ENCODE measurements at regions not wholly inside any gene's neighbourhood (a gene's known extent, or its start where the extent isn't known, plus 50 kb on each side); places are given as distances from the start of the nearest gene placed in this dataset.

DNA sequence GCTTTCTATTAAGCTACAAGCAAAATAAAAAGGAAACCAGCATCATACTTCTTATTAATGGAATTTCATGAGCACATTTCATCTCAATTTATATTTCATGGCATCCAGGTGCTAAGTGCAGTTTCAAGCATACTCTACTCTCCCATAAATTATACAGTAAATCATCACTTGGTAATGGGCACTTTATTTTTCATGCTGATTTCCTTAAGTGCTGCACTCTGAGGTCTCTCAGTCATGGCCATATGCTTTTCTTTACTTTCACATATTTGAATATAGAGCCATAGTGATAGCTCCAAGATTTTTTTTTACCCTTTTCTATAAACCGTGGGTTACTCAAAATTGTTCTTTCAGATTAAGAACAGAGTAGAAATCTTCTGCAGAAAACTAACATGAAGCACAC, 1505.7 kb upstream of the CADM2 start:
- TF ChIP-seq EP300 (IDR thresholded peaks at IDR 0.05) (no peak), POLR2A (IDR thresholded peaks at IDR 0.05) (no peak), POLR2AphosphoS5 (IDR thresholded peaks at IDR 0.05) (no peak)
- TF ChIP-seq, protein P1, sequence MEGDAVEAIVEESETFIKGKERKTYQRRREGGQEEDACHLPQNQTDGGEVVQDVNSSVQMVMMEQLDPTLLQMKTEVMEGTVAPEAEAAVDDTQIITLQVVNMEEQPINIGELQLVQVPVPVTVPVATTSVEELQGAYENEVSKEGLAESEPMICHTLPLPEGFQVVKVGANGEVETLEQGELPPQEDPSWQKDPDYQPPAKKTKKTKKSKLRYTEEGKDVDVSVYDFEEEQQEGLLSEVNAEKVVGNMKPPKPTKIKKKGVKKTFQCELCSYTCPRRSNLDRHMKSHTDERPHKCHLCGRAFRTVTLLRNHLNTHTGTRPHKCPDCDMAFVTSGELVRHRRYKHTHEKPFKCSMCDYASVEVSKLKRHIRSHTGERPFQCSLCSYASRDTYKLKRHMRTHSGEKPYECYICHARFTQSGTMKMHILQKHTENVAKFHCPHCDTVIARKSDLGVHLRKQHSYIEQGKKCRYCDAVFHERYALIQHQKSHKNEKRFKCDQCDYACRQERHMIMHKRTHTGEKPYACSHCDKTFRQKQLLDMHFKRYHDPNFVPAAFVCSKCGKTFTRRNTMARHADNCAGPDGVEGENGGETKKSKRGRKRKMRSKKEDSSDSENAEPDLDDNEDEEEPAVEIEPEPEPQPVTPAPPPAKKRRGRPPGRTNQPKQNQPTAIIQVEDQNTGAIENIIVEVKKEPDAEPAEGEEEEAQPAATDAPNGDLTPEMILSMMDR (IDR thresholded peaks at IDR 0.05), result no peak
- H3K4me1 ChIP-seq, result no peaks in the 10 kb centered on the region
- 28 to 29% methylated on average over 1 of the region's 1 CpG for WGBS, 2 donors (ENCODE audit: low coverage in 1 of 2)
- H3K4me3 ChIP-seq, result no peak overlapping the region
- H3K36me3 ChIP-seq, result no peaks in the 10 kb centered on the region
- H3K27ac ChIP-seq, result no peak overlapping the region
- H3K27me3 ChIP-seq, result no peaks in the 10 kb centered on the region
- H3K9me3 ChIP-seq, result no peaks in the 10 kb centered on the region
- ATAC-seq, result no peak

DNA sequence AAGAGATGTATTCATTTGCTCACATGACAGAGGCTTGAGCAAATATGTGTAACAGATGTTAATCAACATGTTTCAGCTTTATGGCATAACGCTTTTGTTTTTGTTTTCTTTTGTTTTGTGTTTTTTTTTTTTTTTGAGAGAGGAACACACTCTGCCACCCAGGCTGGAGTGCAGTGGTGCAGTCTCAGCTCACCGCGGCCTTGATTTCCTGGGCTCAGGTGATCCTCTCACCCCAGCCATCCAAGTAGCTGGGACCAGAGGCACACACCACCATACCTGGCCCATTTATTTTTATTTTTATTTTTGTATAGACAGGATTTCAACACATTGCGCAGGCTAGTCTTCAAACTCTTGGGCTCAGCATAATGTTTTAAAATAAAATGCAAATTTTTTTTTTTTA, 1504.4 kb upstream of the CADM2 start:
- no peak for ATAC-seq

DNA sequence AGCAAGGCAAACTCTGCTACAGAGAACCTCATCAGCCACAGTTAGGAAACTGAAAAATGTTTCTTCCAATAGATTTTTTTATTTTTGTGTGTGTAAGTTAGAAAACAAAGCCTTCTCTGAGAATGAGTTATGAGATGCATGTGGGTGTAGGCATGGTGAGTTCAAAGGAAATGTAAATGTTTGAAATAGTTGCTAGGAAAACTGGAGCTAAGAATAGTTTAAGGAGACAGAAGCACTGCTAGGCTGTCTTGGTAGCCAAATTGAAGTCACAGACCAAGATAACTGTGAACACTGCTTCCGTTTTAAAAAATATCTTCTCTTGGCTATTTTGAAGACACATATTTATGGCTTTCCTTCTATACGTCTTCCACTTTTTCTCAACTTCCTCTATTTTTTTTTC, 1501.2 kb upstream of the CADM2 start:
- WGBS, 2 donors (ENCODE audit: low coverage in 1 of 2), result 8 to 12% methylated on average over 2 of the region's 2 CpGs
- no peak overlapping the region for H3K27ac ChIP-seq
- H3K9me3 ChIP-seq, result no peaks in the 10 kb centered on the region
- H3K4me3 ChIP-seq, result no peak overlapping the region
- no peaks in the 10 kb centered on the region for H3K27me3 ChIP-seq
- ATAC-seq, result no peak
- no peaks in the 10 kb centered on the region for H3K36me3 ChIP-seq
- TF ChIP-seq POLR2A (IDR thresholded peaks at IDR 0.05), result no peak
- TF ChIP-seq, protein P1 (IDR thresholded peaks at IDR 0.05), result no peak
- no peak for TF ChIP-seq POLR2AphosphoS5 (IDR thresholded peaks at IDR 0.05)
- no peak for TF ChIP-seq EP300 (IDR thresholded peaks at IDR 0.05)
- no peaks in the 10 kb centered on the region for H3K4me1 ChIP-seq

More for the DNA sequence above, 1504.4 kb upstream of the CADM2 start:
- Histone ChIP-seq H3K36me3 (no peaks in the 10 kb centered on the region), H3K9me3 (no peaks in the 10 kb centered on the region), H3K27ac (no peak overlapping the region), H3K27me3 (no peaks in the 10 kb centered on the region), H3K4me1 (no peaks in the 10 kb centered on the region), H3K4me3 (no peak overlapping the region)
- WGBS, 2 donors (ENCODE audit: low coverage in 1 of 2), result 83 to 96% methylated on average over 4 of the region's 4 CpGs
- TF ChIP-seq, protein P1 (IDR thresholded peaks at IDR 0.05), result no peak
- TF ChIP-seq EP300 (IDR thresholded peaks at IDR 0.05) (no peak), POLR2AphosphoS5 (IDR thresholded peaks at IDR 0.05) (no peak), POLR2A (IDR thresholded peaks at IDR 0.05) (no peak)

DNA sequence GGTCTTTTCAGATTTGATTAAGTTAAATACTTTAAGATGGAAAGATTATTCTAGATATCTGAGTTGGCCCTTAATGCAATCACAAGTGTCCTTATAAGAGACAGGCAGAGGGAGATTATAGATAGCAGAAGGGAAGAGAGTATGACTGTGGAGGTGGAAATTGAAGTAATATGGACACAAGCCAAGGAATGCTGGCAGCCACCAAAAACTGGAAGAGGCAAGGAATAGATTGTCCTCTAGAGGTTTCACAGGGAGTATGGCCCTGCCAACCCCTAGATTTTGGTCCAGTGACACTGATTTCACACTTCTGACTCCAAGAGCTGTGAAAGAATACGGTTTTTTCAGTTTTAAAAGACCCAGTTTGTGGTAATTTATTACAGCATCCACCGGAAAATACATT, 1498.7 kb upstream of the CADM2 start:
- WGBS, 2 donors (ENCODE audit: low coverage in 1 of 2), result 74 to 86% methylated on average over 2 of the region's 2 CpGs
- H3K36me3 ChIP-seq, result no peaks in the 10 kb centered on the region
- H3K4me3 ChIP-seq, result no peak overlapping the region
- TF ChIP-seq EP300 (IDR thresholded peaks at IDR 0.05), result no peak
- no peak for TF ChIP-seq POLR2A (IDR thresholded peaks at IDR 0.05)
- TF ChIP-seq, protein P1 (IDR thresholded peaks at IDR 0.05), result no peak
- TF ChIP-seq POLR2AphosphoS5 (IDR thresholded peaks at IDR 0.05), result no peak
- H3K27me3 ChIP-seq, result no peaks in the 10 kb centered on the region
- no peak overlapping the region for H3K27ac ChIP-seq
- H3K9me3 ChIP-seq, result no peaks in the 10 kb centered on the region
- ATAC-seq, result no peak
- H3K4me1 ChIP-seq, result no peaks in the 10 kb centered on the region

DNA sequence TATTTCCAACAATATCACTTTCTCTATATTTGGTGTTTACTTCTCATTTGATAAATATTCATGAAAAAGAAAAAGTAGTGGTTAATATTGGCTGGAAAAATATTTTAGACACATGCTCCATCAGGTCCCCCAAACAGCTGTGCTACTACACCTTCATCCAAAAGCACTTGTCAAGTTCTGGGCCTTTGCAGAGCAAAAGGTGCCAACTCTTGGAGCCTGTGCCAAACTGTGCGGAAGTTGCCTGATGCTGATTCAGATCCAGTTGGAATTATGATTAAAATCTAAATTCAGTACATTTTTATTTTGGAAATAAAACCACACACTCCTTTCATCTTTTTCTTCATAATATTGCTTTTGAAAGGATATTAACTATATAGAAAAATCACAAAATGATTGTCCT, 1497.4 kb upstream of the CADM2 start:
- no peak overlapping the region for H3K4me3 ChIP-seq
- H3K9me3 ChIP-seq, result no peaks in the 10 kb centered on the region
- no peak overlapping the region for H3K27ac ChIP-seq
- H3K36me3 ChIP-seq, result no peaks in the 10 kb centered on the region
- TF ChIP-seq, protein P1 (IDR thresholded peaks at IDR 0.05), result no peak
- TF ChIP-seq EP300 (IDR thresholded peaks at IDR 0.05) (no peak), POLR2A (IDR thresholded peaks at IDR 0.05) (no peak), POLR2AphosphoS5 (IDR thresholded peaks at IDR 0.05) (no peak)
- ATAC-seq, result no peak
- 64 to 73% methylated on average over 1 of the region's 1 CpG for WGBS, 2 donors (ENCODE audit: low coverage in 1 of 2)
- H3K27me3 ChIP-seq, result no peaks in the 10 kb centered on the region
- no peaks in the 10 kb centered on the region for H3K4me1 ChIP-seq
